GM18517 (cell line): ENCODE measurements at regions not wholly inside any gene's neighbourhood (a gene's known extent, or its start where the extent isn't known, plus 50 kb on each side); places are given as distances from the start of the nearest gene placed in this dataset.
"Not testable (repeated sequence)": the region's sequence is repeated elsewhere in the genome, so short reads cannot be mapped to it uniquely, and the experiment has no call there.

Experiments
- ATAC-seq: cut with Tn5 transposase; IDR thresholded peaks from one replicate; pipeline ENCODE4 v1.9.1; 2021; ENCODE audit warnings: mild to moderate bottlenecking, moderate library complexity; ENCODE audit not compliant: unreplicated experiment

GRCh38 chr16:86244936-86245335 lies 265.4 kb upstream of the FOXF1 start:
- no peak for ATAC-seq

- no peak for ATAC-seq
Measured at GRCh38 chr16:86245351-86245750, 265.0 kb upstream of the FOXF1 start.

- ATAC-seq = no peak
Measured at GRCh38 chr16:86245895-86246294, 264.4 kb upstream of the FOXF1 start.

- ATAC-seq = no peak
Measured at GRCh38 chr16:86248310-86248905, 261.9 kb upstream of the FOXF1 start.

GRCh38 chr16:86249631-86250030 lies 260.7 kb upstream of the FOXF1 start:
- no peak for ATAC-seq

GRCh38 chr16:86251682-86252081 lies 258.6 kb upstream of the FOXF1 start:
- ATAC-seq = no peak

GRCh38 chr16:86252596-86252995 lies 257.7 kb upstream of the FOXF1 start:
- no peak for ATAC-seq

- ATAC-seq = no peak
Measured at GRCh38 chr16:86255966-86256365, 254.4 kb upstream of the FOXF1 start.

GRCh38 chr16:86256995-86257394 lies 253.3 kb upstream of the FOXF1 start:
- no peak for ATAC-seq

GRCh38 chr16:86257546-86257945 lies 252.8 kb upstream of the FOXF1 start:
- ATAC-seq = no peak

GRCh38 chr16:86258713-86259112 lies 251.6 kb upstream of the FOXF1 start:
- no peak for ATAC-seq

- ATAC-seq = no peak
Measured at GRCh38 chr16:86259499-86259898, 250.8 kb upstream of the FOXF1 start.

GRCh38 chr16:86261379-86261778 lies 248.9 kb upstream of the FOXF1 start:
- no peak for ATAC-seq

- ATAC-seq = not testable (repeated sequence)
Measured at GRCh38 chr16:86267657-86268056, 242.7 kb upstream of the FOXF1 start.

- ATAC-seq = no peak
Measured at GRCh38 chr16:86270696-86271095, 239.6 kb upstream of the FOXF1 start.

GRCh38 chr16:86272744-86273143 lies 237.6 kb upstream of the FOXF1 start:
- ATAC-seq = no peak

GRCh38 chr16:86277221-86277620 lies 233.1 kb upstream of the FOXF1 start:
- no peak for ATAC-seq

- ATAC-seq = not testable (repeated sequence)
Measured at GRCh38 chr16:86277859-86278258, 232.5 kb upstream of the FOXF1 start.

- no peak for ATAC-seq
Measured at GRCh38 chr16:86281421-86281820, 228.9 kb upstream of the FOXF1 start.

- no peak for ATAC-seq
Measured at GRCh38 chr16:86283944-86284343, 226.4 kb upstream of the FOXF1 start.

- ATAC-seq = no peak
Measured at GRCh38 chr16:86285421-86285820, 224.9 kb upstream of the FOXF1 start.

GRCh38 chr16:86285938-86286921 lies 224.1 kb upstream of the FOXF1 start:
- no peak for ATAC-seq
